ENCODE measurements at regions not wholly inside any gene's neighbourhood (a gene's known extent, or its start where the extent isn't known, plus 50 kb on each side); places are given as distances from the start of the nearest gene placed in this dataset.

GRCh38 chr2:64837116-64837731, 152.0 kb upstream of the SLC1A4 start:
- Mint-ChIP-seq H3K4me1 (ENCODE audit: low read depth) (peaks cover 15% of the 10 kb centered on the region), H3K27ac (no peak overlapping the region), H3K9me3 (ENCODE audit: low read depth) (no peaks in the 10 kb centered on the region), H3K27me3 (peaks cover 4% of the 10 kb centered on the region), H3K4me3 (no peak overlapping the region), H3K36me3 (no peaks in the 10 kb centered on the region)

- H3K27me3 Mint-ChIP-seq = peaks cover 4% of the 10 kb centered on the region
- no peaks in the 10 kb centered on the region for H3K36me3 Mint-ChIP-seq
- no peaks in the 10 kb centered on the region for H3K9me3 Mint-ChIP-seq (ENCODE audit: low read depth)
- H3K4me1 Mint-ChIP-seq (ENCODE audit: low read depth) = peaks cover 15% of the 10 kb centered on the region
- no peak overlapping the region for H3K27ac Mint-ChIP-seq
- H3K4me3 Mint-ChIP-seq = no peak overlapping the region
Observed at GRCh38 chr2:64837925-64838641, 151.1 kb upstream of the SLC1A4 start.

- peaks cover under 1% of the 10 kb centered on the region for H3K27me3 Mint-ChIP-seq
- peaks cover 15% of the 10 kb centered on the region for H3K4me1 Mint-ChIP-seq (ENCODE audit: low read depth)
- no peaks in the 10 kb centered on the region for H3K9me3 Mint-ChIP-seq (ENCODE audit: low read depth)
- H3K4me3 Mint-ChIP-seq = no peak overlapping the region
- H3K27ac Mint-ChIP-seq = no peak overlapping the region
- no peaks in the 10 kb centered on the region for H3K36me3 Mint-ChIP-seq
Observed at GRCh38 chr2:64838817-64839216, 150.4 kb upstream of the SLC1A4 start.

- no peaks in the 10 kb centered on the region for H3K27me3 Mint-ChIP-seq
- no peaks in the 10 kb centered on the region for H3K9me3 Mint-ChIP-seq (ENCODE audit: low read depth)
- H3K36me3 Mint-ChIP-seq = no peaks in the 10 kb centered on the region
- H3K4me1 Mint-ChIP-seq (ENCODE audit: low read depth) = peaks cover 15% of the 10 kb centered on the region
- no peak overlapping the region for H3K27ac Mint-ChIP-seq
- no peak overlapping the region for H3K4me3 Mint-ChIP-seq
Observed at GRCh38 chr2:64839844-64840243, 149.4 kb upstream of the SLC1A4 start.

GRCh38 chr2:64840426-64840881, 148.7 kb upstream of the SLC1A4 start:
- peaks cover 15% of the 10 kb centered on the region for H3K4me1 Mint-ChIP-seq (ENCODE audit: low read depth)
- no peaks in the 10 kb centered on the region for H3K36me3 Mint-ChIP-seq
- H3K27ac Mint-ChIP-seq = no peak overlapping the region
- no peaks in the 10 kb centered on the region for H3K27me3 Mint-ChIP-seq
- no peaks in the 10 kb centered on the region for H3K9me3 Mint-ChIP-seq (ENCODE audit: low read depth)
- H3K4me3 Mint-ChIP-seq = no peak overlapping the region

GRCh38 chr2:64841461-64841860, 147.7 kb upstream of the SLC1A4 start:
- Mint-ChIP-seq H3K36me3 (no peaks in the 10 kb centered on the region), H3K27me3 (no peaks in the 10 kb centered on the region), H3K4me1 (ENCODE audit: low read depth) (peaks cover 15% of the 10 kb centered on the region), H3K27ac (no peak overlapping the region), H3K9me3 (ENCODE audit: low read depth) (no peaks in the 10 kb centered on the region), H3K4me3 (no peak overlapping the region)

- Mint-ChIP-seq H3K9me3 (ENCODE audit: low read depth) (no peaks in the 10 kb centered on the region), H3K36me3 (no peaks in the 10 kb centered on the region), H3K27me3 (no peaks in the 10 kb centered on the region), H3K27ac (no peak overlapping the region), H3K4me1 (ENCODE audit: low read depth) (peaks cover 15% of the 10 kb centered on the region), H3K4me3 (no peak overlapping the region)
Observed at GRCh38 chr2:64842030-64842429, 147.2 kb upstream of the SLC1A4 start.

GRCh38 chr2:64844087-64844486, 145.1 kb upstream of the SLC1A4 start:
- Mint-ChIP-seq H3K36me3 (no peaks in the 10 kb centered on the region), H3K27ac (no peak overlapping the region), H3K4me3 (no peak overlapping the region), H3K9me3 (ENCODE audit: low read depth) (no peaks in the 10 kb centered on the region), H3K4me1 (ENCODE audit: low read depth) (peaks cover 10% of the 10 kb centered on the region), H3K27me3 (no peaks in the 10 kb centered on the region)

GRCh38 chr2:64845273-64845905, 143.8 kb upstream of the SLC1A4 start:
- Mint-ChIP-seq H3K27ac (no peak overlapping the region), H3K4me3 (no peak overlapping the region), H3K36me3 (no peaks in the 10 kb centered on the region), H3K9me3 (ENCODE audit: low read depth) (no peaks in the 10 kb centered on the region), H3K27me3 (no peaks in the 10 kb centered on the region), H3K4me1 (ENCODE audit: low read depth) (peaks cover 2% of the 10 kb centered on the region)

GRCh38 chr2:64846177-64846576, 143.0 kb upstream of the SLC1A4 start:
- Mint-ChIP-seq H3K27ac (no peak overlapping the region), H3K27me3 (no peaks in the 10 kb centered on the region)

GRCh38 chr2:64847930-64848329, 141.3 kb upstream of the SLC1A4 start:
- Mint-ChIP-seq H3K27me3 (peaks cover 2% of the 10 kb centered on the region), H3K27ac (no peak overlapping the region), H3K4me3 (no peak overlapping the region), H3K36me3 (no peaks in the 10 kb centered on the region), H3K9me3 (ENCODE audit: low read depth) (no peaks in the 10 kb centered on the region), H3K4me1 (ENCODE audit: low read depth) (no peaks in the 10 kb centered on the region)

More at GRCh38 chr2:64846177-64846576, 143.0 kb upstream of the SLC1A4 start:
- Mint-ChIP-seq H3K4me3 (no peak overlapping the region), H3K9me3 (ENCODE audit: low read depth) (no peaks in the 10 kb centered on the region), H3K4me1 (ENCODE audit: low read depth) (no peaks in the 10 kb centered on the region), H3K36me3 (no peaks in the 10 kb centered on the region)

- Mint-ChIP-seq H3K4me1 (ENCODE audit: low read depth) (no peaks in the 10 kb centered on the region), H3K27ac (no peak overlapping the region), H3K9me3 (ENCODE audit: low read depth) (no peaks in the 10 kb centered on the region), H3K36me3 (no peaks in the 10 kb centered on the region), H3K4me3 (no peak overlapping the region), H3K27me3 (peaks cover 2% of the 10 kb centered on the region)
Observed at GRCh38 chr2:64848363-64848762, 140.8 kb upstream of the SLC1A4 start.

- Mint-ChIP-seq H3K27ac (no peak overlapping the region), H3K4me1 (ENCODE audit: low read depth) (no peaks in the 10 kb centered on the region), H3K9me3 (ENCODE audit: low read depth) (no peaks in the 10 kb centered on the region)
Observed at GRCh38 chr2:64848945-64849344, 140.3 kb upstream of the SLC1A4 start.

GRCh38 chr2:64850642-64851041, 138.6 kb upstream of the SLC1A4 start:
- no peak overlapping the region for H3K4me3 Mint-ChIP-seq
- H3K27me3 Mint-ChIP-seq = peaks cover 2% of the 10 kb centered on the region
- H3K36me3 Mint-ChIP-seq = no peaks in the 10 kb centered on the region
- H3K4me1 Mint-ChIP-seq (ENCODE audit: low read depth) = no peaks in the 10 kb centered on the region
- no peaks in the 10 kb centered on the region for H3K9me3 Mint-ChIP-seq (ENCODE audit: low read depth)
- no peak overlapping the region for H3K27ac Mint-ChIP-seq

More at GRCh38 chr2:64848945-64849344, 140.3 kb upstream of the SLC1A4 start:
- no peak overlapping the region for H3K4me3 Mint-ChIP-seq
- peaks cover 2% of the 10 kb centered on the region for H3K27me3 Mint-ChIP-seq
- H3K36me3 Mint-ChIP-seq = no peaks in the 10 kb centered on the region

- Mint-ChIP-seq H3K4me1 (ENCODE audit: low read depth) (no peaks in the 10 kb centered on the region), H3K4me3 (no peak overlapping the region), H3K27me3 (peaks cover 5% of the 10 kb centered on the region), H3K9me3 (ENCODE audit: low read depth) (no peaks in the 10 kb centered on the region), H3K27ac (no peak overlapping the region), H3K36me3 (no peaks in the 10 kb centered on the region)
Observed at GRCh38 chr2:64852771-64853241, 136.4 kb upstream of the SLC1A4 start.

All from activated naive CD8-positive, alpha-beta T cell (primary cell).